H9 (cell line): ENCODE measurements at regions not wholly inside any gene's neighbourhood (a gene's known extent, or its start where the extent isn't known, plus 50 kb on each side); places are given as distances from the start of the nearest gene placed in this dataset.
A peak's percentile ranks its signal among the peaks of the same experiment; 100 is the strongest.

Source experiments
- DNase-seq: peaks from one replicate; pipeline ENCODE4 v3.0.0-alpha.2; 2017
- H2AFZ ChIP-seq: one replicate; pipeline ENCODE4 v1.6.1; 2013; ENCODE audit warnings: mild to moderate bottlenecking, low read length, control low read depth, moderate library complexity
- H2AK5ac ChIP-seq: 2 replicates; pipeline ENCODE4 v1.6.1; 2013; ENCODE audit warnings: low read length, control low read depth, mixed read lengths; ENCODE audit not compliant: insufficient read length
- H2BK120ac ChIP-seq: one replicate; pipeline ENCODE4 v1.6.1; 2013; ENCODE audit warnings: low read depth, mild to moderate bottlenecking, low read length, control low read depth, inconsistent platforms; ENCODE audit not compliant: poor library complexity, severe bottlenecking
- H2BK12ac ChIP-seq: 2 replicates; pipeline ENCODE4 v1.6.1; 2013; ENCODE audit warnings: low read length, control low read depth, mixed read lengths, low read depth; ENCODE audit not compliant: insufficient read length
- H2BK15ac ChIP-seq: 2 replicates; pipeline ENCODE4 v1.6.1; 2013; ENCODE audit warnings: low read depth, low read length, control low read depth
- H2BK20ac ChIP-seq: one replicate; pipeline ENCODE4 v1.6.1; 2013; ENCODE audit warnings: low read depth, mild to moderate bottlenecking, low read length, control low read depth, inconsistent platforms; ENCODE audit not compliant: poor library complexity, severe bottlenecking
- H2BK5ac ChIP-seq: 2 replicates; pipeline ENCODE4 v1.6.1; 2013; ENCODE audit warnings: low read length, control low read depth, mixed read lengths; ENCODE audit not compliant: insufficient read length
- H3K14ac ChIP-seq: 2 replicates; pipeline ENCODE4 v1.6.1; 2013; ENCODE audit warnings: low read length, control low read depth; ENCODE audit not compliant: insufficient read depth
- H3K18ac ChIP-seq: 2 replicates; pipeline ENCODE4 v1.6.1; 2013; ENCODE audit warnings: low read depth, mild to moderate bottlenecking, mixed read lengths, low read length, control low read depth; ENCODE audit not compliant: insufficient read length
- H3K23ac ChIP-seq: 2 replicates; pipeline ENCODE4 v1.6.1; 2013; ENCODE audit warnings: low read length, control low read depth, mixed read lengths, low read depth; ENCODE audit not compliant: insufficient read length
- H3K23me2 ChIP-seq: 2 replicates; pipeline ENCODE4 v1.6.1; 2013; ENCODE audit warnings: low read depth, mild to moderate bottlenecking, mixed read lengths, low read length, control low read depth; ENCODE audit not compliant: insufficient read length, poor library complexity, severe bottlenecking
- H3K27ac ChIP-seq: 2 replicates; pipeline ENCODE4 v1.5.1; 2013; ENCODE audit warnings: low read length, control low read depth, mixed read lengths, low read depth; ENCODE audit not compliant: insufficient read length
- H3K27me3 ChIP-seq: 2 replicates; pipeline ENCODE4 v1.6.1; 2013; ENCODE audit warnings: low read length, control low read depth, inconsistent platforms; ENCODE audit not compliant: insufficient read depth
- H3K4ac ChIP-seq: 2 replicates; pipeline ENCODE4 v1.6.1; 2013; ENCODE audit warnings: low read depth, mild to moderate bottlenecking, control low read depth, inconsistent platforms, low read length, moderate library complexity
- H3K4me1 ChIP-seq: 2 replicates; pipeline ENCODE4 v1.6.1; 2013; ENCODE audit warnings: low read length, control low read depth, inconsistent platforms; ENCODE audit not compliant: insufficient read depth
- H3K4me2 ChIP-seq: 2 replicates; pipeline ENCODE4 v1.6.1; 2013; ENCODE audit warnings: low read length, control low read depth, mixed read lengths; ENCODE audit not compliant: insufficient read length, insufficient read depth
- H3K56ac ChIP-seq: 2 replicates; pipeline ENCODE4 v1.6.1; 2013; ENCODE audit warnings: low read depth, mild to moderate bottlenecking, mixed read lengths, low read length, control low read depth; ENCODE audit not compliant: insufficient read length
- H3K79me1 ChIP-seq: 2 replicates; pipeline ENCODE4 v1.6.1; 2013; ENCODE audit warnings: low read depth, mild to moderate bottlenecking, moderate library complexity, low read length, control low read depth, inconsistent platforms; ENCODE audit not compliant: insufficient read depth, poor library complexity, severe bottlenecking
- H3K79me2 ChIP-seq: 2 replicates; pipeline ENCODE4 v1.6.1; 2013; ENCODE audit warnings: low read length, control low read depth, inconsistent platforms; ENCODE audit not compliant: insufficient read depth
- H3K9ac ChIP-seq: 2 replicates; pipeline ENCODE4 v1.6.1; 2013; ENCODE audit warnings: low read length, control low read depth, mixed read lengths; ENCODE audit not compliant: insufficient read length; ENCODE audit errors: extremely low read depth
- H3K9me3 ChIP-seq: one replicate; pipeline ENCODE4 v1.6.1; 2013; ENCODE audit warnings: low read depth, low read length, inconsistent platforms; ENCODE audit not compliant: control insufficient read depth
- H3T11ph ChIP-seq: one replicate; pipeline ENCODE4 v1.6.1; 2013; ENCODE audit warnings: mild to moderate bottlenecking, low read length, control low read depth, inconsistent platforms
- H4K20me1 ChIP-seq: one replicate; pipeline ENCODE4 v1.6.1; 2013; ENCODE audit not compliant: control insufficient read depth, insufficient read length, insufficient read depth
- H4K5ac ChIP-seq: 2 replicates; pipeline ENCODE4 v1.6.1; 2013; ENCODE audit warnings: low read depth, mild to moderate bottlenecking, mixed read lengths, low read length, control low read depth; ENCODE audit not compliant: insufficient read length
- H4K8ac ChIP-seq: replicated peaks from 2 replicates; pipeline ENCODE4 v1.6.1; 2013; ENCODE audit warnings: low read length, control low read depth, mixed read lengths, low read depth; ENCODE audit not compliant: insufficient read length
- H4K91ac ChIP-seq: 2 replicates; pipeline ENCODE4 v1.6.1; 2013; ENCODE audit warnings: low read depth, mild to moderate bottlenecking, moderate library complexity, mixed read lengths, low read length, control low read depth; ENCODE audit not compliant: insufficient read length
- H3K27ac Mint-ChIP-seq, 3 experiments: 2 replicates in 2 of 3; 3 replicates in 1 of 3; pipeline ENCODE4 v1.8.0; 2020 to 2021; ENCODE audit warnings: mixed read lengths in 3 of 3, mild to moderate bottlenecking in 1 of 3, moderate library complexity in 1 of 3
- H3K27me3 Mint-ChIP-seq: 2 replicates; pipeline ENCODE4 v1.8.0; 2021; ENCODE audit warnings: low read depth, mild to moderate bottlenecking, moderate library complexity, mixed read lengths
- H3K36me3 Mint-ChIP-seq, 3 experiments: 2 replicates in 2 of 3; 3 replicates in 1 of 3; pipeline ENCODE4 v1.8.0; 2020 to 2021; ENCODE audit warnings: low read depth in 3 of 3, mixed read lengths in 3 of 3; ENCODE audit not compliant: insufficient read depth in 1 of 3
- H3K4me1 Mint-ChIP-seq, 2 experiments: 2 replicates each; pipeline ENCODE4 v1.8.0; 2020; ENCODE audit warnings: mixed read lengths in 2 of 2
- H3K4me3 Mint-ChIP-seq, 2 experiments: 2 replicates in 1 of 2; 3 replicates in 1 of 2; pipeline ENCODE4 v1.8.0; 2020 to 2021; ENCODE audit warnings: mild to moderate bottlenecking in 2 of 2, mixed read lengths in 2 of 2, moderate library complexity in 1 of 2
- H3K9me3 Mint-ChIP-seq, 2 experiments: 2 replicates in 1 of 2; 3 replicates in 1 of 2; pipeline ENCODE4 v1.8.0; 2020; ENCODE audit warnings: mild to moderate bottlenecking in 2 of 2, mixed read lengths in 2 of 2, moderate library complexity in 1 of 2
- WGBS: extraction: QIAGEN DNeasy Blood & Tissue Kit; methylation state at CpG from one replicate; pipeline ENCODE4 v1.1.7; 2013; ENCODE audit warnings: missing lambda C conversion rate, low lambda C conversion rate, mixed read lengths; ENCODE audit not compliant: insufficient read length; ENCODE audit errors: extremely low coverage; 5-methylcytosine and 5-hydroxymethylcytosine counted together
- TF ChIP-seq, protein P1 (sequence below): fragments of 200-600 bp; sonication (generic); conservative IDR thresholded peaks from 3 replicates; pipeline ENCODE4 v1.8.0; 2021; ENCODE audit warnings: antibody characterized with exemption, mild to moderate bottlenecking

GRCh38 chr12:82097877-82098276 lies 260.3 kb downstream of the CCDC59 start:
- Histone ChIP-seq H3K9ac (no peak overlapping the region), H2BK20ac (no peak overlapping the region), H3K9me3 (no peaks in the 10 kb centered on the region), H3K79me1 (no peaks in the 10 kb centered on the region), H4K20me1 (no peaks in the 10 kb centered on the region), H3K79me2 (no peaks in the 10 kb centered on the region), H4K8ac (no peak overlapping the region), H3K4ac (no peak overlapping the region), H2AFZ (no peak overlapping the region), H3K27me3 (no peaks in the 10 kb centered on the region), H2BK15ac (no peak overlapping the region), H3K56ac (no peak overlapping the region), H3K14ac (no peak overlapping the region), H3T11ph (no peak overlapping the region), H3K18ac (no peak overlapping the region), H3K4me2 (no peak overlapping the region), H3K4me1 (no peaks in the 10 kb centered on the region), H2BK5ac (no peak overlapping the region), H4K5ac (no peak overlapping the region), H4K91ac (no peak overlapping the region), H3K23me2 (no peaks in the 10 kb centered on the region), H2BK120ac (no peak overlapping the region), H3K27ac (no peak overlapping the region), H2BK12ac (no peak overlapping the region), H2AK5ac (no peak overlapping the region), H3K23ac (no peak overlapping the region)
- H3K9me3 Mint-ChIP-seq = no peaks in the 10 kb centered on the region; a peak in 1 of 5 replicates
- DNase-seq = no peak
- no CpG with 5 or more reads among the region's 1 CpG for WGBS
- TF ChIP-seq, protein P1, sequence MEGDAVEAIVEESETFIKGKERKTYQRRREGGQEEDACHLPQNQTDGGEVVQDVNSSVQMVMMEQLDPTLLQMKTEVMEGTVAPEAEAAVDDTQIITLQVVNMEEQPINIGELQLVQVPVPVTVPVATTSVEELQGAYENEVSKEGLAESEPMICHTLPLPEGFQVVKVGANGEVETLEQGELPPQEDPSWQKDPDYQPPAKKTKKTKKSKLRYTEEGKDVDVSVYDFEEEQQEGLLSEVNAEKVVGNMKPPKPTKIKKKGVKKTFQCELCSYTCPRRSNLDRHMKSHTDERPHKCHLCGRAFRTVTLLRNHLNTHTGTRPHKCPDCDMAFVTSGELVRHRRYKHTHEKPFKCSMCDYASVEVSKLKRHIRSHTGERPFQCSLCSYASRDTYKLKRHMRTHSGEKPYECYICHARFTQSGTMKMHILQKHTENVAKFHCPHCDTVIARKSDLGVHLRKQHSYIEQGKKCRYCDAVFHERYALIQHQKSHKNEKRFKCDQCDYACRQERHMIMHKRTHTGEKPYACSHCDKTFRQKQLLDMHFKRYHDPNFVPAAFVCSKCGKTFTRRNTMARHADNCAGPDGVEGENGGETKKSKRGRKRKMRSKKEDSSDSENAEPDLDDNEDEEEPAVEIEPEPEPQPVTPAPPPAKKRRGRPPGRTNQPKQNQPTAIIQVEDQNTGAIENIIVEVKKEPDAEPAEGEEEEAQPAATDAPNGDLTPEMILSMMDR = no peak
- no peaks in the 10 kb centered on the region; the same call in 1 of the 2 replicates for H3K27me3 Mint-ChIP-seq
- H3K4me1 Mint-ChIP-seq = peaks cover 14 to 15% of the 10 kb centered on the region in 2 experiments
- peaks cover 0 to 2% (median 0%) of the 10 kb centered on the region in 3 experiments; a peak in 1 of 7 replicates for H3K36me3 Mint-ChIP-seq
- H3K4me3 Mint-ChIP-seq = no peak overlapping the region
- H3K27ac Mint-ChIP-seq = peak overlapping the region in 2 of 3 experiments; percentile 60 to 71; a peak in 1 of 7 replicates
